Keratinocyte (primary cell): ENCODE measurements at regions not wholly inside any gene's neighbourhood (a gene's known extent, or its start where the extent isn't known, plus 50 kb on each side); places are given as distances from the start of the nearest gene placed in this dataset.

Experiments used
- DNase-seq: peaks from one replicate; pipeline ENCODE4 v3.0.0-alpha.2; 2011; ENCODE audit warnings: low read depth, missing footprints, low spot score
- FAIRE-seq: peaks from 2 replicates; lab custom pipeline; 2011; peaks lifted over from hg19 to GRCh38; lab: Jason Lieb, UNC
- H2AFZ ChIP-seq: 2 replicates; pipeline ENCODE4 v1.6.0; 2012; ENCODE audit warnings: low read length, control low read depth, inconsistent platforms; ENCODE audit not compliant: control insufficient read depth
- H3K27ac ChIP-seq: 2 replicates; pipeline ENCODE4 v1.5.1; 2011; ENCODE audit warnings: low read length; ENCODE audit not compliant: control insufficient read depth, insufficient read depth
- H3K27me3 ChIP-seq: 3 replicates; pipeline ENCODE4 v1.6.0; 2011; ENCODE audit warnings: low read length; ENCODE audit not compliant: control insufficient read depth, insufficient read depth; ENCODE audit errors: extremely low read depth
- H3K36me3 ChIP-seq, 2 experiments: 2 replicates in 1 of 2; 3 replicates in 1 of 2; pipeline ENCODE4 v1.5.1; 2011; ENCODE audit warnings: low read length in 2 of 2, mild to moderate bottlenecking in 1 of 2; ENCODE audit not compliant: control insufficient read depth in 2 of 2, insufficient read depth in 2 of 2; ENCODE audit errors: extremely low read depth in 1 of 2
- H3K4me1 ChIP-seq: 3 replicates; pipeline ENCODE4 v1.5.1; 2011; ENCODE audit warnings: low read length; ENCODE audit not compliant: control insufficient read depth, insufficient read depth; ENCODE audit errors: extremely low read depth
- H3K4me2 ChIP-seq: 3 replicates; pipeline ENCODE4 v1.6.0; 2011; ENCODE audit warnings: low read depth, low read length; ENCODE audit not compliant: control insufficient read depth, insufficient read depth; ENCODE audit errors: extremely low read depth
- H3K4me3 ChIP-seq, 3 experiments: fragments of 200-600 bp in 1 of 3; sonication (generic) in 1 of 3; 2 replicates in 2 of 3; 3 replicates in 1 of 3; pipeline ENCODE4 v1.5.1; 2011 to 2016; ENCODE audit warnings: low read length in 3 of 3, mild to moderate bottlenecking in 3 of 3, control low read depth in 2 of 3, inconsistent platforms in 1 of 3, low read depth in 1 of 3, mixed read lengths in 1 of 3, mixed run types in 1 of 3, moderate library complexity in 1 of 3; ENCODE audit not compliant: control insufficient read depth in 2 of 3, insufficient read depth in 2 of 3; ENCODE audit errors: extremely low read depth in 1 of 3
- H3K79me2 ChIP-seq: 2 replicates; pipeline ENCODE4 v1.6.0; 2012; ENCODE audit warnings: low read length; ENCODE audit not compliant: control insufficient read depth, insufficient read depth
- H3K9ac ChIP-seq: 3 replicates; pipeline ENCODE4 v1.6.0; 2011; ENCODE audit warnings: low read length; ENCODE audit not compliant: control insufficient read depth, insufficient read depth; ENCODE audit errors: extremely low read depth
- H3K9me1 ChIP-seq: 3 replicates; pipeline ENCODE4 v1.6.0; 2011; ENCODE audit warnings: low read length; ENCODE audit not compliant: control insufficient read depth, insufficient read depth; ENCODE audit errors: extremely low read depth
- H3K9me3 ChIP-seq: 2 replicates; pipeline ENCODE4 v1.5.1; 2012; ENCODE audit warnings: low read depth, low read length; ENCODE audit not compliant: control insufficient read depth
- H4K20me1 ChIP-seq: 3 replicates; pipeline ENCODE4 v1.6.0; 2011; ENCODE audit warnings: low read length; ENCODE audit not compliant: control insufficient read depth, insufficient read depth; ENCODE audit errors: extremely low read depth
- CTCF ChIP-seq, 3 experiments: IDR thresholded peaks in 1 of 3; conservative IDR thresholded peaks in 1 of 3; optimal IDR thresholded peaks in 1 of 3; 2 replicates in 2 of 3; 3 replicates in 1 of 3; pipeline versions ENCODE3 to v1.5.1; 2011; ENCODE audit warnings: low read length in 3 of 3, mild to moderate bottlenecking in 3 of 3, moderate library complexity in 2 of 3, control low read depth in 1 of 3, inconsistent platforms in 1 of 3; ENCODE audit not compliant: insufficient read depth in 2 of 3; ENCODE audit errors: extremely low read depth in 1 of 3
- EZH2 ChIP-seq: IDR thresholded peaks from one replicate; pipeline ENCODE4 v1.6.1; 2012; ENCODE audit warnings: inconsistent platforms, mild to moderate bottlenecking, low read length, moderate library complexity
- dilution Hi-C: fragments of 300-500 bp; cut with MboI; formaldehyde crosslinking; loops from one replicate; pipeline ENCODE4 v1.7.0; 2020; ENCODE audit warnings: low sequenced_read_pairs; ENCODE audit not compliant: extremely low pct_ligation_motif_present

GRCh38 chr14:61197416-61197815 is 83.7 kb downstream of the TMEM30B start:
- Histone ChIP-seq H3K4me2 (no peak overlapping the region), H3K9ac (no peak overlapping the region), H3K4me3 (no peak overlapping the region), H3K27me3 (peaks cover 18% of the 10 kb centered on the region), H3K4me1 (no peaks in the 10 kb centered on the region), H3K27ac (no peak overlapping the region), H3K9me1 (no peaks in the 10 kb centered on the region), H3K9me3 (no peaks in the 10 kb centered on the region), H3K79me2 (no peaks in the 10 kb centered on the region), H4K20me1 (no peaks in the 10 kb centered on the region), H3K36me3 (no peaks in the 10 kb centered on the region), H2AFZ (no peak overlapping the region)
- FAIRE-seq, result no peak
- no peak for TF ChIP-seq EZH2
- TF ChIP-seq CTCF (optimal IDR thresholded peaks at IDR 0.05 in 1 of 3, IDR thresholded peaks at IDR 0.05 in 1 of 3, conservative IDR thresholded peaks at IDR 0.05 in 1 of 3; ENCODE audit: extremely low read depth in 1 of 3, insufficient read depth in 2 of 3, low read length in 3 of 3), result no peak
- DNase-seq, result no peak
- dilution Hi-C loops, result no loop called here

- no peaks in the 10 kb centered on the region for H3K4me1 ChIP-seq
- no peak overlapping the region for H2AFZ ChIP-seq
- H3K27me3 ChIP-seq, result peaks cover 16% of the 10 kb centered on the region
- FAIRE-seq, result peak; percentile 61
- no peaks in the 10 kb centered on the region for H3K36me3 ChIP-seq
- H3K4me2 ChIP-seq, result no peak overlapping the region
- no peak for DNase-seq
- dilution Hi-C loops, result no loop called here
- no peaks in the 10 kb centered on the region for H3K9me3 ChIP-seq
- no peak overlapping the region for H3K9ac ChIP-seq
- no peak overlapping the region for H3K27ac ChIP-seq
- no peaks in the 10 kb centered on the region for H3K79me2 ChIP-seq
- no peaks in the 10 kb centered on the region for H4K20me1 ChIP-seq
- H3K9me1 ChIP-seq, result no peaks in the 10 kb centered on the region
- TF ChIP-seq EZH2, result no peak
- TF ChIP-seq CTCF (optimal IDR thresholded peaks at IDR 0.05 in 1 of 3, IDR thresholded peaks at IDR 0.05 in 1 of 3, conservative IDR thresholded peaks at IDR 0.05 in 1 of 3; ENCODE audit: extremely low read depth in 1 of 3, insufficient read depth in 2 of 3, low read length in 3 of 3), result peak in 1 of 3 experiments; percentile 61
- H3K4me3 ChIP-seq, result no peak overlapping the region
Measured at GRCh38 chr14:61196792-61197191, 84.3 kb downstream of the TMEM30B start.
